Natural killer cell (primary cell): ENCODE measurements at regions not wholly inside any gene's neighbourhood (a gene's known extent, or its start where the extent isn't known, plus 50 kb on each side); places are given as distances from the start of the nearest gene placed in this dataset.

Experiments
- ATAC-seq, 3 donors: fragments of 150-1000 bp in 2 of 3; fragments of 200-7000 bp in 1 of 3; cut with Tn5 transposase; 1 replicate in 1 of 3; 2 replicates in 2 of 3; pipeline ENCODE4 v1.10.0; 2021; ENCODE audit warnings: mild to moderate bottlenecking in 2 of 3, moderate library complexity in 2 of 3
- DNase-seq, 2 donors: peaks; one replicate each; pipeline versions ENCODE4 v3.0.0 to v3.0.0-alpha.2; 2013 to 2021; ENCODE audit warnings: mixed read lengths in 1 of 2
- H3K27ac ChIP-seq: one replicate; pipeline ENCODE4 v1.5.1; 2013; ENCODE audit warnings: mild to moderate bottlenecking, low read length
- H3K27me3 ChIP-seq: one replicate; pipeline ENCODE4 v1.6.1; 2013; ENCODE audit warnings: low read length; ENCODE audit not compliant: control insufficient read depth, insufficient read depth
- H3K36me3 ChIP-seq: one replicate; pipeline ENCODE4 v1.6.1; 2013; ENCODE audit warnings: low read length; ENCODE audit not compliant: control insufficient read depth, insufficient read depth
- H3K4me1 ChIP-seq: one replicate; pipeline ENCODE4 v1.6.1; 2013; ENCODE audit warnings: low read length; ENCODE audit not compliant: control insufficient read depth, insufficient read depth
- H3K4me3 ChIP-seq: one replicate; pipeline ENCODE4 v1.5.1; 2013; ENCODE audit warnings: low read length
- H3K9me3 ChIP-seq: one replicate; pipeline ENCODE4 v1.6.1; 2013; ENCODE audit warnings: low read length; ENCODE audit not compliant: control insufficient read depth, insufficient read depth
- H3K27ac Mint-ChIP-seq, 2 donors: one replicate each; pipeline ENCODE4 v1.8.0; 2022; ENCODE audit warnings: mild to moderate bottlenecking in 2 of 2, mixed read lengths in 2 of 2, moderate library complexity in 1 of 2
- H3K27me3 Mint-ChIP-seq, 2 donors: one replicate each; pipeline ENCODE4 v1.8.0; 2022; ENCODE audit warnings: low read depth in 2 of 2, mixed read lengths in 2 of 2
- H3K36me3 Mint-ChIP-seq: one replicate; pipeline ENCODE4 v1.8.0; 2022; ENCODE audit warnings: mixed read lengths
- H3K4me1 Mint-ChIP-seq, 2 donors: one replicate each; pipeline ENCODE4 v1.8.0; 2022; ENCODE audit warnings: mixed read lengths in 2 of 2
- H3K4me3 Mint-ChIP-seq: one replicate; pipeline ENCODE4 v1.8.0; 2022; ENCODE audit warnings: mild to moderate bottlenecking, moderate library complexity, mixed read lengths
- H3K9me3 Mint-ChIP-seq, 2 donors: one replicate each; pipeline ENCODE4 v1.8.0; 2022; ENCODE audit warnings: mixed read lengths in 2 of 2
- CTCF ChIP-seq: fragments of 200-600 bp; IDR thresholded peaks from one replicate; pipeline ENCODE4 v1.8.0; 2022; ENCODE audit warnings: antibody characterized with exemption
- WGBS: methylation state at CpG from one replicate; pipeline ENCODE4 v1.1.7; 2013; ENCODE audit warnings: missing lambda C conversion rate; ENCODE audit not compliant: insufficient coverage; 5-methylcytosine and 5-hydroxymethylcytosine counted together
- intact Hi-C: fragments of 100-400 bp; cut with micrococcal nuclease; formaldehyde crosslinking; loops from one replicate; pipeline ENCODE4 v1.14.2; 2022

GRCh38 chr3:81426826-81427577 is 334.4 kb downstream of the GBE1 start:
- Histone ChIP-seq H3K4me3 (no peak overlapping the region), H3K27me3 (no peaks in the 10 kb centered on the region), H3K36me3 (no peaks in the 10 kb centered on the region), H3K27ac (no peak overlapping the region), H3K9me3 (no peaks in the 10 kb centered on the region), H3K4me1 (no peaks in the 10 kb centered on the region)
- TF ChIP-seq CTCF = no peak
- no peak for DNase-seq
- Mint-ChIP-seq H3K36me3 (no peaks in the 10 kb centered on the region), H3K4me1 (no peaks in the 10 kb centered on the region), H3K27ac (no peak overlapping the region), H3K9me3 (peaks cover 2 to 6% of the 10 kb centered on the region in 2 donors), H3K27me3 (no peaks in the 10 kb centered on the region), H3K4me3 (no peak overlapping the region)
- intact Hi-C loops = no loop called here
- no peak for ATAC-seq
- WGBS = 82% methylated on average over 6 of the region's 6 CpGs

- no peaks in the 10 kb centered on the region for H3K9me3 ChIP-seq
- no peak for ATAC-seq
- no peaks in the 10 kb centered on the region for H3K27me3 Mint-ChIP-seq
- intact Hi-C loops = no loop called here
- H3K4me3 Mint-ChIP-seq = no peak overlapping the region
- no peaks in the 10 kb centered on the region for H3K36me3 Mint-ChIP-seq
- TF ChIP-seq CTCF = no peak
- H3K27me3 ChIP-seq = no peaks in the 10 kb centered on the region
- no peaks in the 10 kb centered on the region for H3K36me3 ChIP-seq
- no peak overlapping the region for H3K4me3 ChIP-seq
- H3K9me3 Mint-ChIP-seq = peaks cover 2 to 3% of the 10 kb centered on the region in 2 donors
- 92% methylated on average over 3 of the region's 5 CpGs for WGBS
- DNase-seq = no peak
- H3K4me1 Mint-ChIP-seq = no peaks in the 10 kb centered on the region
- H3K4me1 ChIP-seq = no peaks in the 10 kb centered on the region
- H3K27ac ChIP-seq = no peak overlapping the region
- H3K27ac Mint-ChIP-seq = no peak overlapping the region
Measured at GRCh38 chr3:81425198-81425868, 336.1 kb downstream of the GBE1 start.

- Histone ChIP-seq H3K4me1 (no peaks in the 10 kb centered on the region), H3K9me3 (no peaks in the 10 kb centered on the region), H3K27me3 (no peaks in the 10 kb centered on the region), H3K27ac (no peak overlapping the region), H3K4me3 (no peak overlapping the region), H3K36me3 (no peaks in the 10 kb centered on the region)
- Mint-ChIP-seq H3K36me3 (no peaks in the 10 kb centered on the region), H3K4me3 (no peak overlapping the region), H3K9me3 (peaks cover 2 to 3% of the 10 kb centered on the region in 2 donors), H3K27ac (no peak overlapping the region), H3K4me1 (no peaks in the 10 kb centered on the region), H3K27me3 (no peaks in the 10 kb centered on the region)
- TF ChIP-seq CTCF = no peak
- no peak for DNase-seq
- intact Hi-C loops = no loop called here
- no peak for ATAC-seq
Measured at GRCh38 chr3:81419228-81419627, 342.2 kb downstream of the GBE1 start.
